ENCODE measurements at regions not wholly inside any gene's neighbourhood (a gene's known extent, or its start where the extent isn't known, plus 50 kb on each side); places are given as distances from the start of the nearest gene placed in this dataset.
A peak's percentile ranks its signal among the peaks of the same experiment; 100 is the strongest.

- intact Hi-C loops (cut with DNase I) = loop anchor here in 2 of 3 donors (10.0 kb wide), 2 partner anchors 119 to 219 kb away; no protein-coding TSS in a partner anchor
- no peaks in the 10 kb centered on the region for H3K4me1 ChIP-seq
- peak in 1 of 6 donors; percentile 7 for DNase-seq
- 70 to 77% methylated on average over 8 of the region's 8 CpGs for WGBS, 2 donors
- H3K9me3 ChIP-seq = no peaks in the 10 kb centered on the region
- no peak overlapping the region for H3K4me3 ChIP-seq
- no peaks in the 10 kb centered on the region for H3K36me3 ChIP-seq
- H3K27me3 ChIP-seq = no peaks in the 10 kb centered on the region
- TF ChIP-seq, protein P1, sequence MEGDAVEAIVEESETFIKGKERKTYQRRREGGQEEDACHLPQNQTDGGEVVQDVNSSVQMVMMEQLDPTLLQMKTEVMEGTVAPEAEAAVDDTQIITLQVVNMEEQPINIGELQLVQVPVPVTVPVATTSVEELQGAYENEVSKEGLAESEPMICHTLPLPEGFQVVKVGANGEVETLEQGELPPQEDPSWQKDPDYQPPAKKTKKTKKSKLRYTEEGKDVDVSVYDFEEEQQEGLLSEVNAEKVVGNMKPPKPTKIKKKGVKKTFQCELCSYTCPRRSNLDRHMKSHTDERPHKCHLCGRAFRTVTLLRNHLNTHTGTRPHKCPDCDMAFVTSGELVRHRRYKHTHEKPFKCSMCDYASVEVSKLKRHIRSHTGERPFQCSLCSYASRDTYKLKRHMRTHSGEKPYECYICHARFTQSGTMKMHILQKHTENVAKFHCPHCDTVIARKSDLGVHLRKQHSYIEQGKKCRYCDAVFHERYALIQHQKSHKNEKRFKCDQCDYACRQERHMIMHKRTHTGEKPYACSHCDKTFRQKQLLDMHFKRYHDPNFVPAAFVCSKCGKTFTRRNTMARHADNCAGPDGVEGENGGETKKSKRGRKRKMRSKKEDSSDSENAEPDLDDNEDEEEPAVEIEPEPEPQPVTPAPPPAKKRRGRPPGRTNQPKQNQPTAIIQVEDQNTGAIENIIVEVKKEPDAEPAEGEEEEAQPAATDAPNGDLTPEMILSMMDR (IDR thresholded peaks at IDR 0.05) = no peak
- ATAC-seq = peak in 1 of 4 donors; percentile 37
- H3K27ac ChIP-seq = no peak overlapping the region
- FAIRE-seq = no peak
Measured at GRCh38 chr2:240225660-240226475, 85.4 kb upstream of the OTOS start.

- FAIRE-seq (no peak), DNase-seq (peak in 3 of 6 donors; percentile 11 to 49 (median 39))
- 79 to 82% methylated on average over 8 of the region's 8 CpGs for WGBS, 2 donors
Measured at GRCh38 chr2:240226672-240227537, 86.4 kb upstream of the OTOS start.

GRCh38 chr2:240227538-240228428 is 87.3 kb upstream of the OTOS start:
- WGBS, 2 donors = 86 to 89% methylated on average over 14 of the region's 14 CpGs
- Histone ChIP-seq H3K4me3 (no peak overlapping the region), H3K27me3 (no peaks in the 10 kb centered on the region), H3K9me3 (no peaks in the 10 kb centered on the region), H3K36me3 (no peaks in the 10 kb centered on the region), H3K4me1 (peaks cover 0 to 5% (median 0%) of the 10 kb centered on the region in 3 donors), H3K27ac (no peak overlapping the region)
- intact Hi-C loops (cut with DNase I) = loop anchor here in 2 of 3 donors (10.0 kb wide), 2 partner anchors 117 to 217 kb away; no protein-coding TSS in a partner anchor
- DNase-seq (peak in 3 of 6 donors; percentile 3 to 27 (median 10)), ATAC-seq (no peak), FAIRE-seq (no peak)
- TF ChIP-seq, protein P1 (IDR thresholded peaks at IDR 0.05) = no peak

More at GRCh38 chr2:240226672-240227537, 86.4 kb upstream of the OTOS start:
- Histone ChIP-seq H3K27ac (no peak overlapping the region), H3K36me3 (no peaks in the 10 kb centered on the region), H3K4me3 (no peak overlapping the region), H3K27me3 (no peaks in the 10 kb centered on the region), H3K4me1 (no peaks in the 10 kb centered on the region), H3K9me3 (no peaks in the 10 kb centered on the region)
- TF ChIP-seq, protein P1 (IDR thresholded peaks at IDR 0.05) = no peak
- intact Hi-C loops (cut with DNase I) = loop anchor here in 2 of 3 donors (10.0 kb wide), 2 partner anchors 118 to 218 kb away; no protein-coding TSS in a partner anchor
- no peak for ATAC-seq

GRCh38 chr2:240229005-240229404 is 88.5 kb upstream of the OTOS start:
- no peak for DNase-seq
- FAIRE-seq = no peak
- no peaks in the 10 kb centered on the region for H3K36me3 ChIP-seq
- no peak for ATAC-seq
- TF ChIP-seq, protein P1 (IDR thresholded peaks at IDR 0.05) = no peak
- no peak overlapping the region for H3K27ac ChIP-seq
- H3K4me3 ChIP-seq = no peak overlapping the region
- 99 to 100% methylated on average over 1 of the region's 1 CpG for WGBS, 2 donors
- H3K9me3 ChIP-seq = no peaks in the 10 kb centered on the region
- H3K4me1 ChIP-seq = peaks cover 0 to 5% (median 0%) of the 10 kb centered on the region in 3 donors
- H3K27me3 ChIP-seq = no peaks in the 10 kb centered on the region
- intact Hi-C loops (cut with DNase I) = loop anchor here in 2 of 3 donors (10.0 kb wide), 2 partner anchors 116 to 216 kb away; no protein-coding TSS in a partner anchor

Data from pancreas (tissue), 10 donors.